ENCODE measurements at regions not wholly inside any gene's neighbourhood (a gene's known extent, or its start where the extent isn't known, plus 50 kb on each side); places are given as distances from the start of the nearest gene placed in this dataset.

DNA sequence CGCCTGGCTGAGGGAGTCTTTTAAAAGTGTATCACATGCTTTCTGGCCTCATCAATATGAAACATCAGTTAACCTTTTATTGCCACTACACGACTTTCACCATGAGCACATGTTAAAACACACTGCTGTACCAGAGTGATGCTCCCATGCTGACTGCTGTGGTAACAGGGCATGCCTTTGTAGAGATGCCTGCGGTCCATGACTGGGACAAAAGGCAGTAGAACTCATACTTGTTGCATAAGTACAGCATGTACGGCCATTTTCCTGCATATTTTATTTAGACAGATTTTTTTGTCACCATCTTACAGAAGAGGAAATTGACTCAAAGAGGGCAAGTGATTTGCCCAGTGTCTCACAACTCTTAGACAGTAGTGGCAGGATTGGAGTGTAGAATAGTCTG lies 105.7 kb upstream of the ADAMTSL1 start:
- H3K9ac ChIP-seq (ENCODE audit: low read length) = no peak overlapping the region
- no peaks in the 10 kb centered on the region for H3K27me3 ChIP-seq (ENCODE audit: control insufficient read depth, insufficient read depth, low read length)
- no peak overlapping the region for H3K27ac ChIP-seq (ENCODE audit: low read depth, low read length)
- H3K4me3 ChIP-seq (ENCODE audit: low read length) = no peak overlapping the region
- no peaks in the 10 kb centered on the region for H3K36me3 ChIP-seq (ENCODE audit: control insufficient read depth, insufficient read depth, low read length)
- peaks cover 8% of the 10 kb centered on the region for H3K4me1 ChIP-seq (ENCODE audit: control insufficient read depth, insufficient read depth, low read length)

DNA sequence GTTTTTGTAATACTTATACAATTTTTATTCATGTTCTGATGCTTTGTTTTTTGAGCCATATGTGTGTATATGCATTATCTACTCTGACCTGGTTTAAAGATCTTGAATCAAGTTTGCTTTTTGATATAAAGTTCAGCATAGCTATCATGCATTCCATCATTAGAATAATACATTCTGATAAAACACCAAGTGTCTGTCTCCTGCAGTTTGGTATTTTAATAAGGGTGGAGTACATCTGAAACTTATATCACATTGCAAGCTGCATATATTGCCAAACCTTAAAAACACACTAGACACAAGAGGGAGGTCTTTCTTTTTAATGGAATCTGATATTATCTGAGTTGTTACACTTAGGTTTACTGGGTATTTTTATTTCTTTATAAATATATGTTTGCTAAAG lies 102.8 kb upstream of the ADAMTSL1 start:
- Histone ChIP-seq H3K27ac (ENCODE audit: low read depth, low read length) (no peak overlapping the region), H3K36me3 (ENCODE audit: control insufficient read depth, insufficient read depth, low read length) (no peaks in the 10 kb centered on the region), H3K4me1 (ENCODE audit: control insufficient read depth, insufficient read depth, low read length) (peaks cover 4% of the 10 kb centered on the region), H3K9ac (ENCODE audit: low read length) (no peak overlapping the region), H3K4me3 (ENCODE audit: low read length) (no peak overlapping the region), H3K27me3 (ENCODE audit: control insufficient read depth, insufficient read depth, low read length) (no peaks in the 10 kb centered on the region)

DNA sequence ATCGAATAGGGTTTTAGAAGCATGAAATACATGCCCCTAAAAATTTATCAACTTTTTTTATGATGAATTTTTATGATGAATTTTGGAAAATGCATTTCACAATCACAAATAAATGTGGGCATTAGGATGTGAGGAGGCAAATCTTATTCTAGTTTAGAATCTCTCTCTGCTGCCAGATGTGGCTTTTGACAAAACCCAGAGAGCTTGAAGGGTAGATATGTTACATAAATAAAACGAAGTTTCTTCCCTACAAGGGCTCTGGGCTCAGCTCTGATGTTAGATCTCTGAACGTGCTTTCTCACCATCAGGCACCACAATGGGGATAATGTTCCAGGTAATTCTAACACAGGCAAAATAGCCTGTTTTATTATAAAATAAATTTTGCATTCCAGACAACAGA lies 102.3 kb upstream of the ADAMTSL1 start:
- Histone ChIP-seq H3K4me3 (ENCODE audit: low read length) (no peak overlapping the region), H3K27ac (ENCODE audit: low read depth, low read length) (peak overlapping the region; percentile 65), H3K36me3 (ENCODE audit: control insufficient read depth, insufficient read depth, low read length) (no peaks in the 10 kb centered on the region), H3K4me1 (ENCODE audit: control insufficient read depth, insufficient read depth, low read length) (peaks cover 4% of the 10 kb centered on the region), H3K27me3 (ENCODE audit: control insufficient read depth, insufficient read depth, low read length) (no peaks in the 10 kb centered on the region), H3K9ac (ENCODE audit: low read length) (no peak overlapping the region)

DNA sequence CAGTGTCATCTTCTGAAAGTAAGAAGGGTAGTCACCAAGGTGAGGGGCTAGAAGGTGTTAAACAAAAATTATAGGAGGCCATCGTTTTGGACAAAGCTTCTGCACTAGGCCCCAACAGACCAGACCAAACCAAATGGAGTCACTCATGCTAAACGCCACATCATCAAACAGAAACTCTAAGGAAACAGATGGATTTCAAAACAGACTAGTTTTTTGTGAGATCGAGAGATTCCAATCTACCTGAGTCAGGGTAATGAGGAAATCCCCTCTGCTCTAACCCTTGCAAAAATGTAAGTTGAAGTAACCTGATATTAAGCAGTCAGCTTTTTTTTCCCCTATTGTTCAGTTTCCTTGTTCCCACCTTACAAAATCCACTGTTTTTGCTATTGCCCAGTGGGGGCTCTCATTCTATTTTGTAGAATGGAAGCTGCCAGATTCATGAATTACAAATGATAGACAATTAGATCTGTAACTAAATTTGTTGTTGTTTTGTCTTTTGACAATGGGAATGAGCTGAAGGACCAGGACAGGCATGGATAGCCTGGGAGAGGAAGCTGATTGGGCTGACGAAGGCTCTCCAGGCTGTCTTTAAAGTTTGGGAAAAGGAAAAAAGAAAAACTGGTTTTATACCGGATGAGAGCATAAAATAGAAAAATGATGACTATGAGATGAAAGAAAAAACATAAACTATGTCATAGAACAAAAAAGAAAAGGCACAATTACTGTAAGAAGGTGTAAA lies 94.7 kb upstream of the ADAMTSL1 start:
- Histone ChIP-seq H3K27me3 (ENCODE audit: control insufficient read depth, insufficient read depth, low read length) (no peaks in the 10 kb centered on the region), H3K27ac (ENCODE audit: low read depth, low read length) (no peak overlapping the region), H3K4me1 (ENCODE audit: control insufficient read depth, insufficient read depth, low read length) (no peaks in the 10 kb centered on the region), H3K4me3 (ENCODE audit: low read length) (no peak overlapping the region), H3K9ac (ENCODE audit: low read length) (no peak overlapping the region), H3K36me3 (ENCODE audit: control insufficient read depth, insufficient read depth, low read length) (no peaks in the 10 kb centered on the region)

DNA sequence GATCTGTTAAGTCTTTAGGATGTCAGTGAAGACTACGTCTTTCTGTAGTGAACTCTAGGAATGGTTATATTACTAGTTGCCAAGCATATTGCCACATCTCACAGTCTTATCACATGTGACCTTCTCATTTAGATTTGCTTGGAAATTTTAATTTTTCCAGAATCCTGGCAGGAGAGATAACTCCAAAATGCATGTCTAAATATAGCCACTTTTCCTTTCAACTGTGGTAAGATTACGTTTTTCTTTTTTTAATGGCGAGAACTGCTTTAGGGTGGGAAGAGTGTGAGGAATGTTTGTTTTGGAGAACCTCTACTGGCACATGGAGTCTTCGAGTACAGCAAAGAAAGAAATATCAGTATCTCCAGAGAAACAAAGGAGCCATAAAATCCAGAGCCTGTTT lies 91.7 kb upstream of the ADAMTSL1 start:
- H3K4me3 ChIP-seq (ENCODE audit: low read length) = no peak overlapping the region
- no peak overlapping the region for H3K27ac ChIP-seq (ENCODE audit: low read depth, low read length)
- no peaks in the 10 kb centered on the region for H3K27me3 ChIP-seq (ENCODE audit: control insufficient read depth, insufficient read depth, low read length)
- no peak overlapping the region for H3K9ac ChIP-seq (ENCODE audit: low read length)
- H3K4me1 ChIP-seq (ENCODE audit: control insufficient read depth, insufficient read depth, low read length) = no peaks in the 10 kb centered on the region
- no peaks in the 10 kb centered on the region for H3K36me3 ChIP-seq (ENCODE audit: control insufficient read depth, insufficient read depth, low read length)

DNA sequence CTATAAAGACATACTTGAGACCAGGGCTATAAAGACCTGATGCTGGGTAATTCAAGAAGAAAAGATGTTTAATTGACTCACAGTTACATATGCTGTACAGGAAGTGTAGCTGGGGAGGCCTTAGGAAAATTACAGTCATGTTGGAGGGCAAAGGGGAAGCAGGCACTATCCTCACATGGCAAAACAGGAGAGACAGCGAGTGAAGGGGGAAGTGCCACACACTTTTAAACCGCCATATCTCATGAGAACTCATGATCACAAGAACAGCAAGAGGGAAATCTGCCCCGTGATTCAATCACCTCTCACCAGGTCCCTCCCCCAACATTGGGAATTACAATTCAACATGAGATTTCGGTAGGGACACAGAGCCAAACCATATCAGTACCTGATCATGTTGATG lies 89.9 kb upstream of the ADAMTSL1 start:
- no peaks in the 10 kb centered on the region for H3K36me3 ChIP-seq (ENCODE audit: control insufficient read depth, insufficient read depth, low read length)
- no peaks in the 10 kb centered on the region for H3K27me3 ChIP-seq (ENCODE audit: control insufficient read depth, insufficient read depth, low read length)
- no peaks in the 10 kb centered on the region for H3K4me1 ChIP-seq (ENCODE audit: control insufficient read depth, insufficient read depth, low read length)
- H3K9ac ChIP-seq (ENCODE audit: low read length) = no peak overlapping the region
- H3K27ac ChIP-seq (ENCODE audit: low read depth, low read length) = no peak overlapping the region
- no peak overlapping the region for H3K4me3 ChIP-seq (ENCODE audit: low read length)

DNA sequence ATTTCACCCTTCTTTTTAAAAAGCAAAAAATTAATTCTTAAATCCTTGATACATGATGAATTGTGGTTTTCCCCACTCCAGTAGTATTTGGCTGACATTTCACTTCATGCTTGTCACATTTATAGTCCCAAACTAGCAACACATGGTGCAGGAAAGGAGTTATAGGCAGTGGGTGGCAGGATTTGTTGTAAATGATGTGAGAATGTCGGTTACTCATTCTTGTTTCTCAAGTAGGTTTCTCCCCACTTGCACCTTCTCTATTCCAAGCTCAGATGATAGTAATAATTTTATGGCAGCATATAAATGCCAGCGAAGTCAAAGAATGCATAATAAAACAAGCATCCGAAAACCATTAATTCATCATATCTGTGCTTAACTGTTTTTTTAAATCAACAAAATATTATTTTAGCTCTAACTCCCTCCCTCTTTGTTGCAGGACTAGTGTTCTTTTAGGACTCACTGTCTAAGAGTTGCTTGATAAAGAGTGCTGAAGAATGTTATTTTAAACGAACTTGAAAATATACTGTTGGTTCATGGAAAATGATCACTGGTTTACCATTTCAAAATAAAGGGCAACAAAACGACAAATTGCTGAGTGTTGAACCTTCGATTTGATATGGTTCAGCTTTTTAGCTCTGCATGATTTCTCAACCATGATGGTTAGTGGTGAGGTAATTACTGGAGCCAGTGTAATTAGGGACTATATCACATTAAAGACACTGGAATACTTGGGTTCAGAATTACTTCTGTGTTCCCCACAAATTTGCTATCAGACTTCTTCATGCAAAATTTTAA lies 88.1 kb upstream of the ADAMTSL1 start:
- H3K27me3 ChIP-seq (ENCODE audit: control insufficient read depth, insufficient read depth, low read length) = no peaks in the 10 kb centered on the region
- H3K4me3 ChIP-seq (ENCODE audit: low read length) = no peak overlapping the region
- H3K27ac ChIP-seq (ENCODE audit: low read depth, low read length) = no peak overlapping the region
- no peak overlapping the region for H3K9ac ChIP-seq (ENCODE audit: low read length)
- H3K4me1 ChIP-seq (ENCODE audit: control insufficient read depth, insufficient read depth, low read length) = no peaks in the 10 kb centered on the region
- no peaks in the 10 kb centered on the region for H3K36me3 ChIP-seq (ENCODE audit: control insufficient read depth, insufficient read depth, low read length)

DNA sequence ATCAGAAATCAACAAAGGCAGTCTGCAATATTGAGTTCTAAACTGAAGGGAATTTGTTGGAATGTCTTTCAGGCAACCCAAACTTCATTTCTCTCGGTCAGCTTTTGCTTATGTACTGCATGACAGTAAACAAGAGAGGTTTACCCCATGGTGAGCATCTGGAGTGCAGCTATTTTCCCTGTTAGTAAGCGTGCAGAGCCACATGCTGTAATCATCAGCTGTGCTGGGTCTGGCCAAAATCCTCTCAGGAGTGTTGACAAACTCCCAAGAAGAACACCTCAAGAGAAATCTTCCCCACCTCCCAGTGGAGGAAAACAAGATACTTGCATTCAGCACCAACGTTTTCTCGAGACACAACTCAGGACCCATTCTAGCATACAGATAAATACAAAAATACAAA lies 83.6 kb upstream of the ADAMTSL1 start:
- Histone ChIP-seq H3K9ac (ENCODE audit: low read length) (no peak overlapping the region), H3K4me3 (ENCODE audit: low read length) (no peak overlapping the region), H3K27me3 (ENCODE audit: control insufficient read depth, insufficient read depth, low read length) (no peaks in the 10 kb centered on the region), H3K27ac (ENCODE audit: low read depth, low read length) (no peak overlapping the region), H3K4me1 (ENCODE audit: control insufficient read depth, insufficient read depth, low read length) (peaks cover 12% of the 10 kb centered on the region), H3K36me3 (ENCODE audit: control insufficient read depth, insufficient read depth, low read length) (no peaks in the 10 kb centered on the region)

DNA sequence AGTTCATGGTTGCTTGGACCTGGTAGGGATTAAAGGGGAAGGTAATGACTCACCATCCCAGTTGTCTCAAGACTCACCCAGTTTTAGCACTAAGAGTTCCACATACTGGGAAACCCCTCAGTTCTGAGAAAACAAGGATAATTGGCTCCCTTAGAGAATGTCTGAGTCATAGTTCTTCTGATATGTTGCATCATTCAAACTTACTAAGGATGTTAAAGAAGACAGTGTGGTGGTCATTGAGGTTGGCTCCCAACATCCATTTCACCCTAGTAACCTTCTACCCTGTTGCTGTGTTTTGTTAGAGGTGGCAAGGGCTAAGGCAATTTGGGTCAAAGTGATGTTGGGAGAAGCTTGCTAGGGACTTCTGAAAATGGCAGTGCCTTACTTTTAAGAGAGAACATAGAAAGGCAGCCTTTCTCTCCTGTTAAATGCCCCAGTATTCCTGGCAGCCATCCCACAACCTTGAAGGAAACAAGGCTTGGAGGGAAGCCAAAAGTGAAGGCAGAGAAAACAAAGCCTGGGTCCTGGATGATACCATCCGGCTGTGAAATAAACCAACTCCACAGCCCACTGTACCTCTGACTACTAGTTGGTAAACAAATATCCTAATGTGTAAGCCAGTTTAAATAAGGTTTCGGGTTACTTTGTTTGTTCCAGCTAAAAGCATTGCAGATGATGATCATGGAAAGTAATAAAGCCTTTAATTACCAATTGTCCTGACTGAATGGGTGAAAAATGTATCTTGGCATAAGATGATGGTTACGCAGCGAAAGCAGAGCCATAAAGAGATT lies 80.4 kb upstream of the ADAMTSL1 start:
- H3K4me1 ChIP-seq (ENCODE audit: control insufficient read depth, insufficient read depth, low read length) = peaks cover 12% of the 10 kb centered on the region
- no peak overlapping the region for H3K4me3 ChIP-seq (ENCODE audit: low read length)
- peak overlapping the region; percentile 87 for H3K27ac ChIP-seq (ENCODE audit: low read depth, low read length)

DNA sequence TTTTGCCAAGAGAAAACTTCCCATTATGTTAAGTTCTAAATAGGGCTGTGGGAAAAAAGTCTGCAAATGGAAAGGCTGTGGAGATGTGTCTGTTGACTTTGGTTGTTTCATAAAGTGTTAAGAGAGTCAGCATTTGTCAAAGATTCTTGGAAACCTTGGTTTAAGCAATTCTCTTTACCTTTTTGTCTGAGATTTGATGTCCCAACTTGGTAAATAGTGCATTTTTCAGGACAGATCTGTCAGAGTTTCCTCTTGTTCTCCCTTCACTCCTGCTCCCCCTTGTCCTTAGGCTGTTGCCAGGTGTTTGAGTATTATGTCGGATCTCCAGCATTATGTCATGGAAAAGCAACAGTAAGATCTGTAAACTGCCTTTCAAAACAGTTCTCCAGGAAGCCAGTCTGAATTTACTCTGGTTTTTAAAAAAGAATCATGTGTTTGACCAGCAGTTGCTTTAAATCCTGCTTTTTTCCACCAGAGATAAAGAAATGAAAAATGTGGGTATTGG lies 79.1 kb upstream of the ADAMTSL1 start:
- no peaks in the 10 kb centered on the region for H3K36me3 ChIP-seq (ENCODE audit: control insufficient read depth, insufficient read depth, low read length)
- H3K9ac ChIP-seq (ENCODE audit: low read length) = no peak overlapping the region
- H3K4me1 ChIP-seq (ENCODE audit: control insufficient read depth, insufficient read depth, low read length) = peaks cover 12% of the 10 kb centered on the region
- H3K27me3 ChIP-seq (ENCODE audit: control insufficient read depth, insufficient read depth, low read length) = no peaks in the 10 kb centered on the region
- no peak overlapping the region for H3K4me3 ChIP-seq (ENCODE audit: low read length)
- H3K27ac ChIP-seq (ENCODE audit: low read depth, low read length) = no peak overlapping the region

More for the DNA sequence above, 80.4 kb upstream of the ADAMTSL1 start:
- Histone ChIP-seq H3K27me3 (ENCODE audit: control insufficient read depth, insufficient read depth, low read length) (no peaks in the 10 kb centered on the region), H3K9ac (ENCODE audit: low read length) (no peak overlapping the region), H3K36me3 (ENCODE audit: control insufficient read depth, insufficient read depth, low read length) (no peaks in the 10 kb centered on the region)

DNA sequence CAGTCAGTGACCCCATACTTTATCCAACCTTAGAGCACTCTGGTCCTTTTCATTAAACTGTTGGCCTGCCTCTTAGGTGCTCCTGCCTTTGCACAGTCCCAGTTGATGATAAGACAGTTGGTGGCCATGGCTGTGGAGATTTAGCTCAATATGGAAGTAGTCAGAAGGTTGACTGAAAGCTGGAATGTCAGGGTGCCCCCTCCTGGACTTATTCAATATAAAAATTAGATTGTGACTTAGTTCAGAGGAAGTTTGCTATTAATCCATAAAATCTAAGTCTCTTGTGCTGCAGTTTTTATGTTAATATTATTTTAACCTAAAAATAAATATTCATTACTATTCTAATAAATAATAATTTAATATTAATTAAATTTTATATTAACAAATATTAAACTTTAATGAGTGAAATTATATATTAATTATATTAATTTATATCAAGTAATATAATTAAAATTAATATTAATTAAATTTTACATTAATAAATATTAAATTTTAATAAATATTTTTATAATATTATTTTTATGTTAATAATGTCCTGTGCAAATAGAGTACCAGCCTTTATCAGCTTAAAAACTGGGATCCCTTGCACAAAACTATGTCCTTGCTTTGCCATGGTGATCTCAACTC lies 77.7 kb upstream of the ADAMTSL1 start:
- Histone ChIP-seq H3K27me3 (ENCODE audit: control insufficient read depth, insufficient read depth, low read length) (no peaks in the 10 kb centered on the region), H3K4me3 (ENCODE audit: low read length) (no peak overlapping the region), H3K9ac (ENCODE audit: low read length) (no peak overlapping the region), H3K27ac (ENCODE audit: low read depth, low read length) (no peak overlapping the region), H3K4me1 (ENCODE audit: control insufficient read depth, insufficient read depth, low read length) (peaks cover 12% of the 10 kb centered on the region), H3K36me3 (ENCODE audit: control insufficient read depth, insufficient read depth, low read length) (no peaks in the 10 kb centered on the region)

DNA sequence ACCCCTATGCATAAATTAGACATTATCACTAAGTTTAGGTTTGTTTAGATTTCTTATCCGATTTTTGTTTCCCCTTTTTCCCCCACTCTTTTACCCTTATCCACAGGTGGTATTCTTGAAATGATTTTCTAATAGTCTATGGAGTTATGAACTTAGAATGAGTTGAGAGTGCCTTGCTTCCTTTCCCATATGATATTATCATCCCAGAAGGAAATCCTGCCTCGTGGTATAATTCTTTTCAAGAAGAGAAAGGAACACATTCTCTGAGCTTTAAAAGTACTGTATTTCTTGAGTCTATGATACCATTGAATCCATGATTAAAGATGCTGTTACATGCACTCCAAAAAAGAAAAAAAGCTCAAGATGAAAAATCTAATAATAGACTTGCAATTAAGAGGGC lies 76.9 kb upstream of the ADAMTSL1 start:
- H3K27ac ChIP-seq (ENCODE audit: low read depth, low read length) = no peak overlapping the region
- H3K36me3 ChIP-seq (ENCODE audit: control insufficient read depth, insufficient read depth, low read length) = no peaks in the 10 kb centered on the region
- no peak overlapping the region for H3K4me3 ChIP-seq (ENCODE audit: low read length)
- peaks cover 12% of the 10 kb centered on the region for H3K4me1 ChIP-seq (ENCODE audit: control insufficient read depth, insufficient read depth, low read length)
- H3K9ac ChIP-seq (ENCODE audit: low read length) = no peak overlapping the region
- no peaks in the 10 kb centered on the region for H3K27me3 ChIP-seq (ENCODE audit: control insufficient read depth, insufficient read depth, low read length)
